Uterus (tissue), 3 donors: ENCODE measurements at regions not wholly inside any gene's neighbourhood (a gene's known extent, or its start where the extent isn't known, plus 50 kb on each side); places are given as distances from the start of the nearest gene placed in this dataset.
"Not testable (repeated sequence)": the region's sequence is repeated elsewhere in the genome, so short reads cannot be mapped to it uniquely, and the experiment has no call there.

Source experiments
- DNase-seq, 2 donors: peaks; one replicate each; pipeline ENCODE4 v3.0.0-alpha.2; 2019 to 2020
- H3K27ac ChIP-seq, 2 donors: fragments of 200-600 bp; sonication (generic); 1 replicate in 1 of 2; 2 replicates in 1 of 2; pipeline ENCODE4 v1.5.1; 2016 to 2018
- H3K27me3 ChIP-seq, 2 donors: fragments of 200-600 bp; sonication (generic); one replicate each; pipeline ENCODE4 v1.5.1; 2018 to 2019; ENCODE audit warnings: control low read depth in 1 of 2
- H3K36me3 ChIP-seq, 2 donors: fragments of 200-600 bp; sonication (generic); one replicate each; pipeline ENCODE4 v1.5.1; 2019; ENCODE audit warnings: control low read depth in 1 of 2
- H3K4me1 ChIP-seq, 2 donors: fragments of 200-600 bp; sonication (generic); one replicate each; pipeline ENCODE4 v1.5.1; 2018 to 2019; ENCODE audit warnings: control low read depth in 1 of 2
- H3K4me3 ChIP-seq, 2 donors: fragments of 200-600 bp; sonication (generic); 1 replicate in 1 of 2; 2 replicates in 1 of 2; pipeline ENCODE4 v1.5.1; 2018 to 2019; ENCODE audit warnings: mild to moderate bottlenecking in 1 of 2
- H3K9me3 ChIP-seq, 2 donors: fragments of 200-600 bp; sonication (generic); one replicate each; pipeline ENCODE4 v1.5.1; 2019; ENCODE audit warnings: control low read depth in 1 of 2
- POLR2A ChIP-seq, 2 donors: fragments of 450-650 bp; IDR thresholded peaks; one replicate each; pipeline ENCODE4 v1.6.1; 2016; ENCODE audit warnings: antibody characterized with exemption in 2 of 2, mild to moderate bottlenecking in 1 of 2, moderate library complexity in 1 of 2
- intact Hi-C: fragments of 100-400 bp; cut with DNase I; formaldehyde crosslinking; loops from one replicate; pipeline ENCODE4 v1.15.1; 2023; ENCODE audit warnings: low total_unique reads
- TF ChIP-seq, protein P1 (sequence below), 4 experiments: fragments of 200-600 bp in 2 of 4; fragments of 450-650 bp in 2 of 4; sonication (generic) in 2 of 4; IDR thresholded peaks; one replicate each; pipeline ENCODE4 v1.5.1; 2016 to 2019; ENCODE audit warnings: antibody characterized with exemption in 4 of 4, mild to moderate bottlenecking in 2 of 4, moderate library complexity in 1 of 4
- donor health status: DM: yes; HTN: yes; CAD: no.

DNA sequence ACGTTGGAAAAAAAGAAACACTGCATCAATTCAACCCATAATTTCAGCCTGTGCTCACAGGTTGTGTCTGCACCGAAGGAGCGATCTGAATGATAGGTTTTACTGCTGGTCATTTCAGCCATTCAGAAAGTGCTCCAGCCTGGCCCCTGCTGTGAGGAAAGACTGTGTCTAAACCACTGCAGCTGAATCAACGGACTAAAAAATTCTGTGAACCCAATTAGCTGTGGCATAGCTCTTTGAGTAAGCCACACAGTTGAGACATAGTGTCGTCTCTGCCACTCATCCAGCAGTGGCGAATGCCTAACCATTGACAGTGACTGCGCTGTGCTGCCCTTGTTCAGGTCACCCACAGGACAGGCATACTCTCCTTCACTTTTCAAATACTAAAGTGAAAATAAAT is 179.8 kb downstream of the COG6 start:
- TF ChIP-seq POLR2A (IDR thresholded peaks at IDR 0.05): no peak
- TF ChIP-seq, protein P1, sequence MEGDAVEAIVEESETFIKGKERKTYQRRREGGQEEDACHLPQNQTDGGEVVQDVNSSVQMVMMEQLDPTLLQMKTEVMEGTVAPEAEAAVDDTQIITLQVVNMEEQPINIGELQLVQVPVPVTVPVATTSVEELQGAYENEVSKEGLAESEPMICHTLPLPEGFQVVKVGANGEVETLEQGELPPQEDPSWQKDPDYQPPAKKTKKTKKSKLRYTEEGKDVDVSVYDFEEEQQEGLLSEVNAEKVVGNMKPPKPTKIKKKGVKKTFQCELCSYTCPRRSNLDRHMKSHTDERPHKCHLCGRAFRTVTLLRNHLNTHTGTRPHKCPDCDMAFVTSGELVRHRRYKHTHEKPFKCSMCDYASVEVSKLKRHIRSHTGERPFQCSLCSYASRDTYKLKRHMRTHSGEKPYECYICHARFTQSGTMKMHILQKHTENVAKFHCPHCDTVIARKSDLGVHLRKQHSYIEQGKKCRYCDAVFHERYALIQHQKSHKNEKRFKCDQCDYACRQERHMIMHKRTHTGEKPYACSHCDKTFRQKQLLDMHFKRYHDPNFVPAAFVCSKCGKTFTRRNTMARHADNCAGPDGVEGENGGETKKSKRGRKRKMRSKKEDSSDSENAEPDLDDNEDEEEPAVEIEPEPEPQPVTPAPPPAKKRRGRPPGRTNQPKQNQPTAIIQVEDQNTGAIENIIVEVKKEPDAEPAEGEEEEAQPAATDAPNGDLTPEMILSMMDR (IDR thresholded peaks at IDR 0.05): no peak
- DNase-seq: no peak
- no peaks in the 10 kb centered on the region for H3K36me3 ChIP-seq
- no peaks in the 10 kb centered on the region for H3K9me3 ChIP-seq
- H3K4me3 ChIP-seq: no peak overlapping the region
- H3K27ac ChIP-seq: no peak overlapping the region
- intact Hi-C loops: no loop called here
- H3K27me3 ChIP-seq: no peaks in the 10 kb centered on the region
- H3K4me1 ChIP-seq: no peaks in the 10 kb centered on the region

DNA sequence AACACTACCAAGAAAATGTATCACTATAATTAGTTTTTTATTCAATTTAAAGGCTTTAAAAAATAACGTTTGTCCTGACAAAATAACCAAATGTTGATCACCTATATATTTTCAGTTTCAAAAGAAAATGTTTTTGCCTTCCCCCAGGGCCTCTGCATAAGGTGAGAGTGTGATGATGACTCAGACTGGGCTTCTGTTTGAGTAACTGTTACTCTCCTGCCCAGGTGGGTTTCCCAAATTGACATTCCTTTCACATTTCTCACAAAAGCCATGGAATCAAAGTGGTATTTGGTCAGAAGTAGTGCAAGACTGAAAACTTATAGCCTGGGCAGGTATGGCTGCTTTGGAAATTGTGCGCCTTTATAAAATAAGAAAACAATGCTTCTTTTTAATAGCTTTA is 180.6 kb downstream of the COG6 start:
- intact Hi-C loops: no loop called here
- Histone ChIP-seq H3K9me3 (no peaks in the 10 kb centered on the region), H3K4me3 (no peak overlapping the region), H3K27me3 (no peaks in the 10 kb centered on the region), H3K36me3 (no peaks in the 10 kb centered on the region), H3K27ac (no peak overlapping the region), H3K4me1 (no peaks in the 10 kb centered on the region)
- TF ChIP-seq, protein P1 (IDR thresholded peaks at IDR 0.05): no peak
- DNase-seq: no peak

DNA sequence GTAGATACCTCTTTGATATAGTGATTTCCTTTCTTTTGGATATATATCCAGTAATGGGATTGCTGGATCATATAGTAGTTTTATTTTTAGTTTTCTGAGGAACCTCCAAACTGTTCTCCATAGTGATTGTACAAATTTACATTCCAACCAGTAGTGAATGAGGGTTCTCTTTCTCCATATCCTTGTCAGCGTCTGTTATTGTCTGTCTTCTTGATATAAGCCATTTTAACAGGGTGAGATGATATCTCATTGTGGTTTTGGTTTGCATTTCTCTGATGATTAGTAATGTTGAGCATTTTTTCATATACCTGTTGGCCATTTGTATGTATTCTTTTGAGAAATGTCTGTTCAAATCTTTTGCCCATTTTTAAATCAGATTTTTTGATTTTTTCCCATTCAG is 182.4 kb downstream of the COG6 start:
- H3K9me3 ChIP-seq, intact Hi-C loops, H3K4me3 ChIP-seq, H3K27me3 ChIP-seq, H3K27ac ChIP-seq, H3K36me3 ChIP-seq, DNase-seq, H3K4me1 ChIP-seq: not testable (repeated sequence)

DNA sequence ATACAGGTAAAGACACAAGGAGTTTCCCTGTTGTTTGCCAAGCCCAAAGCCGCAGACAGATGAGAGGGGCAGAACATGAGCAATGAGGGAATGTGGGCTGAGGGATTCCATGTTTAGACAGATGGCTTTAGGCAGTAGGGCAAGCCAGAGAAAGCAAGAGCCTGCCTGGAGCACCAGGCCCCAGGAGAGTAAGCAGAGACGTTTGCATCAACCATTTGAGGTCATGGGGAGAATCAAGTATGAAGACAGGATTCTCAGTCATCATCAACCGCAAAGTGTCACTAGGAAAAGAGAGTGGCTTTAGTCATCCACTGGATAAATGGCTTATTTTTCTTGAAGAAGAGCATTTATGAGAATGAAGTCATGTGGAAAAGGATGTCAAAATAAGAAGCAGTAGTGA is 184.7 kb downstream of the COG6 start:
- Histone ChIP-seq H3K27ac (no peak overlapping the region), H3K27me3 (no peaks in the 10 kb centered on the region), H3K4me1 (no peaks in the 10 kb centered on the region), H3K9me3 (no peaks in the 10 kb centered on the region), H3K4me3 (no peak overlapping the region), H3K36me3 (no peaks in the 10 kb centered on the region)
- TF ChIP-seq POLR2A (IDR thresholded peaks at IDR 0.05): no peak
- TF ChIP-seq, protein P1 (IDR thresholded peaks at IDR 0.05): no peak
- no peak for DNase-seq
- intact Hi-C loops: no loop called here

DNA sequence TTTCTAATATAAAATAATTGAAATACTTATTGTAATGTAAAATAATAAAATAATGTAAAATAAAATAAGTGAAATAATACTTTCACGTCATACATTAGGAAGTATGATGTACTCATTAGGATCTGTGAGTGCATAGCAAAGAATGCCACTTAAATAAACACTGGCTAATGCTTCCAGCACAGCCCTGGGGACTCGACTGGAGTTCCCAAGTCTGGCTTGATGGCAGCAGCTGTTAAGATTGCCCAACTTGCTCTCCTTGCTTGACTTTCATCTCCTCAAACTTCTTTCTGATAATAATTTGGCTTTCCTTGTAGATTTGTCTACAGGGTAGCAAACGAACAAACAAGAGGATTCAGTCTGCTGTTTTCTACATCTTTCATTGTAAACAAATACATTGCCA is 191.9 kb downstream of the COG6 start:
- no peak for TF ChIP-seq POLR2A (IDR thresholded peaks at IDR 0.05)
- TF ChIP-seq, protein P1 (IDR thresholded peaks at IDR 0.05): no peak
- H3K4me3 ChIP-seq: no peak overlapping the region
- intact Hi-C loops: no loop called here
- no peaks in the 10 kb centered on the region for H3K27me3 ChIP-seq
- H3K4me1 ChIP-seq: no peaks in the 10 kb centered on the region
- no peaks in the 10 kb centered on the region for H3K36me3 ChIP-seq
- no peak overlapping the region for H3K27ac ChIP-seq
- DNase-seq: no peak
- no peaks in the 10 kb centered on the region for H3K9me3 ChIP-seq

DNA sequence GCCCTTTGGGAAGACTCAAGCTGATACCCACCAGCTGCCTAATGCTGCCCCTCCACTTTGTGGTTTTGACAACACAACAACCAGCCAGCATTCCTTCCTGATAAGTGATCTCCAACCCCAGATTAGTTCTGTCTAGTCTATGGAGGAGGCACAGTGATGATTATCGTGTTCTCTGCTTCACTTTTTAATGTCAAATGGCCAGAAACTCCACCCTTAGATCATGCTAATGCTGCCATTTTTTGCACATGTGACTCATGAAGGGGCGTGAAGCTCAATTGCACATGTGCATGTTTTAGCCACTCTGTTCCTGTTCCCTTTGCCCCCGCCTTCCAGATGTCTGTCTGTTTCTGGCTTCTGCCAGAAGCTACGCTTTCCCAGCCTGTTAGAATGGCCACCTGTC is 199.8 kb downstream of the COG6 start:
- Histone ChIP-seq H3K4me1 (no peaks in the 10 kb centered on the region), H3K36me3 (no peaks in the 10 kb centered on the region), H3K4me3 (no peak overlapping the region), H3K9me3 (no peaks in the 10 kb centered on the region), H3K27ac (no peak overlapping the region), H3K27me3 (no peaks in the 10 kb centered on the region)
- intact Hi-C loops: no loop called here
- no peak for TF ChIP-seq POLR2A (IDR thresholded peaks at IDR 0.05)
- TF ChIP-seq, protein P1 (IDR thresholded peaks at IDR 0.05): no peak
- no peak for DNase-seq
